ENCODE measurements at regions not wholly inside any gene's neighbourhood (a gene's known extent, or its start where the extent isn't known, plus 50 kb on each side); places are given as distances from the start of the nearest gene placed in this dataset.
"Not testable (repeated sequence)": the region's sequence is repeated elsewhere in the genome, so short reads cannot be mapped to it uniquely, and the experiment has no call there.

DNA sequence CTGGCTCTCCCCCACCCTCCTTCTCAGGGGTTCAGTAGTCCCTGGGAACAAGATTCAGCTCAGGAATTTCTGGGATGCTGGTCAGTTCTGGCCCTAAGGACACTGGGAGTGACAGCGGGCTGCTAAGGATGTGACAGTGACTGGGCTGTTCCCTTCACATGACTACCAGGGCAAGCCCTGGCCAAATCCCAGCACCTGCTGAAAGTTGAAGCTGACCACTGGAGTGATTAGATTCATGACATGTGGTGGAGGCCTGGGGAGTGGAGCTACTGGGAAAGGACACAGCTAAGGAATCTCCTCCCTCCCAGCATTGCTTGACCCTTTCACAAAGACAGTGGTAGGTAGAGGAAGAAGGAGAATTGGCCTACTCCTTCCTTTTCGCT, 204.9 kb downstream of the DAD1 start:
- no peak for DNase-seq

DNA sequence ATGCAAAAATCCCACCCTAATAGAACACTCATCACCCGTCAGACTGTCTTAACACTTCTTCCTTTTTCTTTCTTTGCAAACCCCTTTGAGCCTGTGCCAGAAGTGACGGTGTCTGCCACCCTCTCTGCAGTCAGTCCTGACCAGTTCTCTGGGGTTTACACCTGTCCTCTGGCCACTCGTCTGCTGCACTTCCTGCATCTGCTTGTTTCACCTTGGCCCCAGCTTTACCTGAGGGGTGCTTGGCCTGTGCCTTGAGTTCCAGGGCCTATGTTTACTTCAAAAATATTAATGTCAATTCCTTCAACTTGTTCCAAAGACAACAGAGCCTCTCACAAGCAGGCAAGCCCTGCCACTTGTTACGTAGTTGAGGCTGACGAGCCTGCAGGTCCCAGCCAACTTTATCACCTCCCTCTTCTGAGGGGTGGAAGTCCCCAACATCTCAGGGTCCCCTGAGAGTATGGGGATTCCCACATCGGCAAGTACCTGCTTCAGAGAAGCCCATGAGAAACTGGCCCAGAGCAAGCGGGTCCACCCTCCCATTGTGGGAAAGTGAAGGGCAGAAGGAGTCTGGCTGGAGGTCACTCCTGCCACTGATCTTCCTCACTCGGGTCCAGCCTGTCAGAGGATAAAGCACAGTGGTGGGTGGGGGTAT, 205.4 kb downstream of the DAD1 start:
- no peak for DNase-seq

DNA sequence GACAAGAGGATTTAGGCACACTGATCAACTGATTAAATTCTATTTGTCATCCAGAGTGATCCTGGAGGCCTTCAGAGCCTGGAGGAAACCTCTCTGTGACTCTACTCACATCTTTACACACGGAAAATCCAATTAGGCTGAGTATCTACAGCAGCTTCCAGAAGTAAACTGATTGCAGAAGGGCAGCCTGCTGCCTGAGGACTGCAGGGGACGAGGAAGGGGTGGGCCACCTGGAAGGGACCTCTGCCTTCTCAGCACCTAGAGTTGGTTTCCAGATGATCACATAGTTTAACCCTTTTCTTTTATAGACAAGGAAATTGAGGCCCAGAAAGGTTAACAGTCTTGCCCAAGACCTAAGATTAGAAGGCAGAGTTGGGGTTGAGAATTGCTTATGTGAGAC, 206.1 kb downstream of the DAD1 start:
- DNase-seq: no peak

DNA sequence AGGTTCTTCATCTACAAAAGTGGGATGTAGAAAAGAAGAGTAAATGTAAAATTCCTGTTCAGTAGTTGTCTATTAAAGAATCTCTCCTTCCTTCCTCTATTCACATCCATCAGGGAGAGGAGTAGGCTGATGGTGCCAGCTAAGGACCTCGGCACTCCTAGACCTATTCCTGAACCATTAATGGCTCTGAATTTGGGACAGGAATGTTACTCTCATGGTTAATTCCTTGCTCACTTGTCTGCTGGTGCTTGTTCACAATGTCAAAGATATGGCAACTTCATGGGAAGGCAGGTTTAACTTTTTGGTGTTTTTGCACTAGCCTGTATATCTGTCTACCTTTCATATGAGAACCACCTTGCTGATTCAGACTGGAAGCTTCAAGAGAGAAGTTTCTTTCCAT, 206.6 kb downstream of the DAD1 start:
- DNase-seq: no peak

DNA sequence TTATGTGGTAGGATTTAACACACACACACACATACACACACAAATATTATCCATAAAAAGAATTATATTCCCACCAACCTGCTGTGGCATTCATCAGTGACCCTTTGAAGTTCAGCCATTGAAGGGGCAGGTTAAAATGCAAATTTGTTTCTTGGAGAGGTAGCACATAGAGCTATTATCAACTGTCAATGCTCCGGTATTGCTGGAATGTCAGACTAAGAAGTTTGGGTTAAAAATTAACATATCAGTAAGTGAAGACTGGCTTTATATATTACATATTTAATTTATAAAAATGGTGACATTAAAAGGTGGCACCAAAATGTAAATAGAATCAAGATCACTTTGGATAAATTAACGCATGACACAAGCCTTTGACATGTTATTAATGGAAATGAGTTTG, 207.3 kb downstream of the DAD1 start:
- DNase-seq: no peak

DNA sequence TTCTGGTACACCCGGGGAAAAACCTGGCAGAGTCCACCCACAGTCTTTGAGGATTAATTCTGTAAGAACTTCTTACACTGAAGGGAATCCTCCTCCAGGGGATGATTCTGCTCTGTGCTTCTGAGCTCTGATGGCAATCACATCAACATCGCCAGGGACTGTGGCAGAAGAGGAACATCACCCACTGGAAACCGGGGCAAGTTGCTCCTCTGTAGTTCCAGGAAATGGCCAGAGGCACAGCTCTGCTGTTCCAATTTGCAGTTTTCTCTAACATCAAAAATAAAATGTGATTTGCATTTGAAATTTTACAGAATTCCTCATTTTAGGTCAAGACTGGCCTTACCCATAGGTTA, 207.6 kb downstream of the DAD1 start:
- DNase-seq: peak; percentile 18 to 62

- DNase-seq: no peak
Measured at GRCh38 chr14:22380571-22381407, 208.2 kb downstream of the DAD1 start.

- DNase-seq: no peak
Measured at GRCh38 chr14:22379727-22380126, 209.3 kb downstream of the DAD1 start.

DNA sequence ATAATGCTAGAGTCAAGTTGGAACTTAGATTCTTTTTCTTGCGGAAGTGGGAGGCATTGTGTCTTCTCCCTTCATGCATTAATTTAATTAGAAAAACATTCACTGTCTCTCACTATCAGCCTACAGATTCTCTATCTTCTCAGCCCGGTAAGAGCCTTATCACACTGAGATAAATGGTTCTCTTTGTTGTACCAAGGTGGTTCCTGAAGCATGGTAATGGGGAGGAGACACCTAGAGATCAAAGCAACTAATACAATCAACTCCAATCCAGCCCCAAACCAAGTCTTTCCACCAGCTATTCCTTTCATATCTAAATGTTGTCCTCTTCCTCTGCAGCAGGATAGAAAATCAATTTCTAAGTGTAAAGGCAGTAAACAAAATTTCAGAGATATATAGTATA, 210.8 kb downstream of the DAD1 start:
- no peak for DNase-seq

DNA sequence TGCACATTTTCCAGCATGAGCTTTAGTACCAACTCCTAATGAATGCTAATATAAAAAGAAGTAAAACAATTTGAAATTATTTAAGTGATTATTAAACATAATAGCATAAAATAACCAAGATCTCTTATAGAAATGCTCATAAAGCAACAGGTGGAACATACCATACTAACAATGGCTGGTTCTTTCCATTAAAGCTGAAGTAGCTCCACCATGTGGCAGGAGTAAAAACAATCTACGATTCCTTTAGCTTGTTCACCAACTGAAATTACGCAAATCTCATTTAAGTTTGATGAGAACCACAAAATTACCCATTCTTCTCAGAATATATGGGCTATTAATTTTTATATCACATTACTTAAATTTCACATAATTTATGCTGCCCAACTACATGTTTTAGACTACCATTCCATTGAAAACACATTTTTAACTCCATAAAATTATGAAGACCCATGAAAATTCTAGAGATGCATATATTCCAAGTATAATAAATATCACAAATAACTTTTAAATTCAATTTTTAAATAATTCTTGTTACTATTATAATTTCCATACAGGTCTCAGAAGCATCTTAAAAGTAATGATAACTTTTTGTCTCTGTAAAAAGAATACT, 213.6 kb downstream of the DAD1 start:
- peak; percentile 58 to 67 for DNase-seq

DNA sequence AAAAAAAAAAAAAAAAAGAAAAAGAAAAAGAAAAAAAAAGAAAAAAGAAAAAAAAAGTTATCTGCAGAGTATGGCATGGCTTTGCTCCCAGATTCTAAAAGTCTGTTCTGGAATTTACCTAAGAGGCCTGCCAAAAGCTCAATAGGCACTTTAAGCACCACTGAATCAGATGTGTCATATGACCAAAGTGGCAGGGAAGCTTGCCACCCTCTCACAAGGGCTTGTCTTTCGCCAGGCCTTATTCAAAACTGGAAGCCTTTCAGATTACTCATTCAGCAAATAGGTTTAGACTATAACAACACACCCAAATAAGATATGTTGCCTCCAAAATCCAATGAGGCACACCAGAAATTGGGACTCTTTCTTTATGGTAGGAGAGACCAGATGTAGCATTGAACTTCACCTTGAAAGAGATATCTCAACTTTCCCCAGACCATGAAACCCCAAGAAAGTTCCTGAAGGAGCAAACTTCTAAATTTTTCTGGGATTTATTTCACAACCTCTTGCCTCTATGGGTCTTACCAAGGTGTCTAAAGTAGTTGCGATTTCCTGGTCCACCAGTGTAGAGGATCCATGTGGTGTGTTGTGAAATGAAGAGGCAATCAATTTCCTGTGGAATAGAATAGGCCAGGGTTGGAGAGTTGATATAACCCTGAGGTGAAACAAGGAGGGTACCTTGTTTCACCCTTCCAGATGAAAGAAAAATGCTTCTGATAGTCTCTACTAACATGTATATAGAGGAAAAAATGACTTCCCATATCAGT, 218.8 kb downstream of the DAD1 start:
- no peak for DNase-seq

- no peak for DNase-seq
Measured at GRCh38 chr14:22358726-22359125, 230.3 kb downstream of the DAD1 start.

DNA sequence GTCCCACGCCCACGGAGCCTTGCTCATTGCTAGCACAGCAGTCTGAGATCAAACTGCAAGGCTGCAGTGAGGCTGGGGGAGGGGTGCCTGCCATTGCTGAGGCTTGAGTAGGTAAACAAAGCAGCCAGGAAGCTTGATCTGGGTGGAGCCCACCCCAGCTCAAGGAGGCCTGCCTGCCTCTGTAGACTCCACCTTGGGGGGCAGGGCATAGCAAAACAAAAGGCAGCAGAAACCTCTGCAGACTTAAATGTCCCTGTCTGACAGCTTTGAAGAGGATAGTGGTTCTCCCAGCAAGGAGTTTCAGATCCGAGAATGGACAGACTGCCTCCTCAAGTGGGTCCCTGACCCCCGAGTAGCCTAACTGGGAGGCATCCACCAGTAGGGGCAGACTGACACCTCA, 239.7 kb downstream of the DAD1 start:
- DNase-seq: not testable (repeated sequence)

DNA sequence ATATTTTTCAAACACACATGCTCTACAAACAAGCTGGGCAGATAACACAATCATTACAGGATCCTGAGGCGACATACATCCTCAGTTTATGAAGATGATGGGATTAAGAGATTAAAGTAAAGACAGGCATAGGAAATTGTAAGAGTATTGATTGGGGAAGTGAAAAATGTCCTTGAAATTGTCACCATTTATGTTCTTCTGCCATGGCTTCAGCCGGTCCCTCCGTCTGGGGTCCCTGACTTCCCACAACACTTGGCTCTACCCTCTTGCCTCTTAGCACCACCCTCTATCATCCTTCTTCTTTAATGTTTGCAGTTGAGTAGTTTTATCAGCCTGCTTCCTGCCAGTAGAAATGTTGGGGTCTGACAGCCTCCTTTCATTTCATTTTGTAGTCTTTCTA, 244.4 kb downstream of the DAD1 start:
- no peak for DNase-seq

DNA sequence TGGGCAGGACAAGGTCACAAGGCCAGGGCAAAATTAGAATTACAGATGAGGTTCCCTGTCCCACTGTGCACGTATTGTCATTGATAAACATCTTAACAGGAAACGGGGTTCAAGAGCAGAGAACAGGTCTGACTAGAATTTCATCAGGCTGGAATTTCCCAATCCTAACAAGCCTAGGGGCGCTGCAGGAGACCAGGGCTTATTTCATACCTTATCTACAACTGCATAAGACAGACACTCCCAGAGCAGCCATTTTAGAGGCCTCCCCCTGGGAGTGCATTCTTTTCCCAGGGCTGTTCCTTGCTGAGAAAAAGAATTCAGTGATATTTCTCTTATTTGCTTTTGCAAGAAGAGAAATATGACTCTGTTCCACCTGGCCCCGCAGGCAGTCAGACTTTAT, 244.8 kb downstream of the DAD1 start:
- DNase-seq: not testable (repeated sequence)

GRCh38 chr14:22341049-22341448, 248.0 kb downstream of the DAD1 start:
- DNase-seq: no peak

DNA sequence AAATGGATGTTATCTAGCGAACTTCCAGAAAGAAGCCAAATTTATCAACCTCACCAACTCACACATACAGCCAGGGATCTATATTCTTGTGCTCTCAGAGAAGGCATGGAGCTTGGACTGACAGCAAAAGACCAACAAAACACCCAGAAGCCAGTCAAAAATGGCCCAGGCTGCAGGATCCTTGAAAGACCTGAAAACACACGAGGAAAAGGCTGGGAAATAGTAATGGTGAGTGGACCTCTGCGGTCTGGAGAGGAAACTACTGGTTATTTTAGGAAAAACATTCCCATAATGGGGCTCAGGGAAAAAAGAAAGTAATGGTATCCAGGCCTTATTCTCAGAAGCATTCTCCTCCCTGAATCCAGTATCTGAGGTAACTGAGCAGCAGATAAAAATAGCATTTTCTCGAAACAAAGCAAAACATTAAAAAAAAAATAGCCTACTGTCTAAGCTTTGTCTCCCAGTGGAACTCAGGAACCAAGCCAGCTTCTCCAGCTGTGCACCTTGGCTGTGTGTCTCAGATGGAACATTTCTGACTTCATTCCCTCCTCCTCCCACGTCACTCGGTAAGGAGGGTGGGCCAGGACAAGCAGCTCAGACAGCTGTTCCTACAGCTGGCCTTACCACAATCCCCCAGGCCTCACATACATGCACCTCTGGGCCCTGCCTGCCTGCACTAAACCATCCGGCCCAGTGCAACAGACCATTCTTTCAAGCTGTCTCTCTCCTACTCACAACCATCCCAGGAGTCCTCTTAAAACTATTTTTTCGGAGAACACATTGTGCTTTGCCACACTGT, 249.9 kb downstream of the DAD1 start:
- no peak for DNase-seq

DNA sequence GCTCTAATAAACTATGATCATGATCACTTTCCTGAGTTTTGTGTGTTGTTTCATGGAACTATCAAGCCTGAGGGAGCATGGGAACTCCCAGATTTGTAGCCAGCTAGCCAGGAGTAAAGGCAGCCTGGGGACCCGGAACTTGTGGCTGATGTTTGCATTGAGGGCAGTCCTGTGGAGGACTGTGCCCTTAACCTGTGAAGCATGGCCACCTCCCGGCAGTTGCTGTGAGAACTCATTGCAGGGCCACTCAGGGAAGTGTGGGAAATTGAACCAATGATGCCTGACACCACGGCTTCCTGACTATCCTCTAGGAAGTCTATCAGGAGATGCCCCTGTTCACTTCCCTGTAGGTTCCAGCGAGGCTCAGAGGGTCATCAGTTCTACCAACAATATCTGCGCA, 250.6 kb downstream of the DAD1 start:
- no peak for DNase-seq

- DNase-seq: no peak
Measured at GRCh38 chr14:22337938-22338337, 251.1 kb downstream of the DAD1 start.

DNA sequence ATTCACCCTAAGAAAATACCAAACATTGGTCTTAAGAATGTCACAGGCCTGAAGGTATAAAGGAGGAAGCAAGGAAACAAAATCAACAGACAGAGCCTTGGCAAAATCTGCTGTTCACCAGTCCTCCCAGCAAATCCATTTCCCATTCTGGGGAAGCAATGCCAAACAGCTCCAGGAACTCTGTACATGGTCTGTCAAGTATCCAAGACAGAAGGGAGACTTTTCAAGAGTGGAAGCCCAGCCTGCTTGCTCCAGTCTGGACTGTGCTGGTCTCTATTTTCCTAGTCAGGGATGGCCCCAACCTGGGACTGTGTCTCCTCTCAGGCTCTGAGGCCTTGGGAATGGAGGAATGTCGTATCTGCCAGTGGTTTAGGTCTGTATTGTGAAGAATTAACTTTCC, 251.5 kb downstream of the DAD1 start:
- no peak for DNase-seq

DNA sequence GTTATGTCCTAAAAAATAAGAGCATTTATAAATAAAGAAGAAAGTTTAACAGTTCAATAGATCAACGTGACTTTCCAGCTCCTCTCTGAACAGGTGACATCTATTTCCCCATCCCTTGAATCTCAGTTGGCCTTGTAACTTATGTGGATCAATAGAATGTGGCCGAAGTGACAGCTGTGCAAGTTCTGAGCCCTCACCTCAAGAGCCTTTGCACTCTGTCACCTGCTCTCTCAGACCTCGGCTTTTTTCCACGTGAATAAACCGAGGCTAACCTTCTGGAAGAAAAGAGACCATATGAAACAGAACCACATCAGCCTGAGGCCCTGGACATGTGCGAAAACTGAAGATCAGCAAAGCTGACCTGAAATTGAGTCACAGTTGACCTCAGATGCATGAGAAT, 253.0 kb downstream of the DAD1 start:
- no peak for DNase-seq

- no peak for DNase-seq
Measured at GRCh38 chr14:22334627-22335026, 254.4 kb downstream of the DAD1 start.

GRCh38 chr14:22334275-22334577, 254.8 kb downstream of the DAD1 start:
- DNase-seq: no peak
